RPMI7951 (cell line): ENCODE measurements at regions not wholly inside any gene's neighbourhood (a gene's known extent, or its start where the extent isn't known, plus 50 kb on each side); places are given as distances from the start of the nearest gene placed in this dataset.
"Not testable (repeated sequence)": the region's sequence is repeated elsewhere in the genome, so short reads cannot be mapped to it uniquely, and the experiment has no call there.

Source experiments
- DNase-seq: peaks from one replicate; pipeline ENCODE4 v3.0.0-alpha.2; 2012; ENCODE audit warnings: low read depth

DNA sequence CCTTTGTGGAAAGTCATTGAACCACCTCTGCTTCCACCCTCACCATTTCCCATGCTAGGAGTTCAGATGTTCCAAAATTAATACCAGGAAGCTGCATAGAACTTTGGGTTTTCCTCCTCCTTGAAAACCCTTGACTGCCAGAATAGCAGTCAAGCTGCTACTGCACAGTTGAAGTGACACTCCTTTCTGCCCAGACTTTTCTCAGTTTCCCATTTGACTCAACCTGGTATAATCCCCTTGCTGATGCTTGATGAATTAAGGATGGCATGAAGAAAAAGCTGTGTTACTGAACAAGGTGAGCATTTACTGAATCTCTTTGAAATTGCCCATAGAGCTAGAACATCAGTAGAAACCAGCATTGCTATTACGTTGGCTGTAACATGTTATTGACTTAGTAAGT is 286.0 kb downstream of the EDEM1 start:
- DNase-seq = no peak

DNA sequence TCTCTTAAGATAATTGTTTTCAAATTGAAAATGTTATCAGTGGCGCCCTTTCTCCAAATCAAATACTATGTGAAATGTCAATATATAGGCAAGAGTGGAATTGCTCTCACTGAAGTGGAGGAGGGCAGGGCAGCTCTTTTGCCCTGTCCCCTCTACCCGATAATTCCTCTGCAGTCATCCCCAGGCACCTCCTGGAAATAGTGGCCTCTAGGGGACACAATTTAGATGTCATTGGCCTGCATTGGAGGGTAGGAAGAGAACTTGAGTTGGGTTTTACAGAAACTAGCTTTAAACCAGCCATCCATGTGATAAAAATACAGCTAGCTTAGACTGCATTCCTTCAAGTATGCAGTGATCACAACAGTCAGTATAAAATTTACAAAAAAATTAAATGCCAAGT is 288.9 kb downstream of the EDEM1 start:
- no peak for DNase-seq

GRCh38 chr3:5479229-5479799 is 291.8 kb downstream of the EDEM1 start:
- DNase-seq = no peak

DNA sequence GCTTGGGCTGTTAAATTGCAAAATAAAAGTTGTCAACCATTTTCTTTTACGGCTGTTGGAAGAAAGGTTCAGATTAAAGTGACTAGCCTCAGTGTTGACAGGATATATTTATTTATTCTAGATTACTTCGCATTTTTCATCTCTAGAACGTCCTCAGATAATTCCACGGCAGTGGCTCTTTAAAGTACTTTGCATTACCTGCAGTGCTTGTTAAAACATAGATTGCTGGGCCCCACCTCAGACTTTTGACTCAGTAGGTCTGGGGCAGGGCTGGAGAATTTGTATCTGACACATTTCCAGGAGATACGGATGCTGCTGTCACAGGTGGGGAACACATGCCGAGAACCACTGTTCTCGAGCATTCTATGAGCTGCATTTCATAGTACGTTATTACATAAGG is 292.7 kb downstream of the EDEM1 start:
- DNase-seq = no peak

DNA sequence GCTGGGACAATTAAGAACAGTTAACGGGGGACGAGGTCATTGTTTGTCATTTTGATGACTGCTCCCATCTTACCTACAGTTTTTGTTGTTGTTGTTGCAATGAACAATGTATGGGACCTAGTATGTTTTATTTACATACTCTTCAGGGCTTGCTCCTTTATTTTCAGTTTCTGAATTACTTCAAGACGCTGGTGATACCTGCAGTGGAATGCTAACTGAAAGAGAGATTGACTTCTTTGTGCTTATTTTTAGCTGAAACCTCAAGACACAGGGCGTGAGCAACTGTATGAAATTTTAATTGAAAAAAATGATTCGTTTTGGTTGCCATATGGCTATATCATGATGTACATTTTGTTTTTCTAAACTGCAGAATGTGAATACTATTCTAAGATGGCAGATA is 297.9 kb downstream of the EDEM1 start:
- no peak for DNase-seq

GRCh38 chr3:5488771-5489170 is 301.3 kb downstream of the EDEM1 start:
- no peak for DNase-seq

DNA sequence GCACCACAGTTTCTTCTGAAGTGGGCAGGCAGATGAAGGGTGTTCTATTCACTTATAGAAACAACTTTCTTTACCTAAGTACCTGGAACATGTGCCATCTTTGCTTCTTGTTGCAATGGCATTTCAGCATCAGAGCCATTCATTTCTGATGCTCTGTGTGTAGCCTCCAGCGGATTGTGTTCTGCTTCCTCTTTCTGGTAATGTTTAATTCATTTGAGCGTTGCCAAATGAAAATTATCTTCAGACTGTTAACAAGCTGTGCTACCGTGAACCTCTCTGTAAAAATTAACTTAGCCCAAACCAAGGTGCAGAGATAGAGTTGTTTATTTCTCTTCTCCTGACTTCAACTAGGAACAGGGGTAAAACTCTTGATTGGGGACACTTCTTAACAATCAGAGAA is 302.0 kb downstream of the EDEM1 start:
- no peak for DNase-seq

- DNase-seq = no peak
Measured at GRCh38 chr3:5494905-5495519, 307.5 kb downstream of the EDEM1 start.

DNA sequence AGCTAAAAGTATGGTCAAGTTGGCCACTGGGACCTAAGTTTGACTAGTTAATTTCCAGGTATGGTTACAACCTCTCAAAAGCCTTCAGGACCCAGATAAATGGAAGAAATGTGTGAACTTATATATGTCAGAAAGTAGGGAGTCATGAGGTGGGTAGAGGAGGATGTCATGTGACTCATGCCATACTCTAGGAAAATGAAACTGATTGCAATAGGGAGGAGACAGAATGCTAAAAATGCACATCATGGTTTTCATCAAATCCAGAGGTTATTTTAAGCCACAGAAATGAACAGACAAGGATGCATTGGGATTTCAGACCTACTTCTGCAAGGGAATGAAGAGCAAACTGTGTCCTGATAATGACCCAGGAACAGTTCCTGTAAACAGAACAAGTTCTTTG is 310.0 kb downstream of the EDEM1 start:
- DNase-seq = no peak

DNA sequence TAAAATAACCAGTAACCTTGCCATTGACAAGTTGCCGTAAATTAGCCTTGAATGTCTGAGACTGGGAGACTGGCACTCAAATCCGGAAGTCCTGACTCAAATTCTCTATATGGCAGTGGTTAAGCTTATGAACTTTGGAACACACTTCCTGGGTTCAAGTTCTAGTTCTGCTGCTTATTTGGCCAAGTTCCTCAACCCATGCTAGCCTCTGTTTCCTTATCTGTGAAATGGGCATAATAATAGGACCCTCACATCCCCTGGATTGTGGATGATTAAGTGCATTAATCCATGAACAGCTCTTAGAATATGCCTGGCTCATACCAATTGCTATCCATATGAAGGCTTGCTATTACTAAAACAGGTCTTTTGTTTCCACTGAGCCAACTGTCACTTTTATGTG is 311.5 kb downstream of the EDEM1 start:
- DNase-seq = no peak

- no peak for DNase-seq
Measured at GRCh38 chr3:5499404-5499803, 311.9 kb downstream of the EDEM1 start.

DNA sequence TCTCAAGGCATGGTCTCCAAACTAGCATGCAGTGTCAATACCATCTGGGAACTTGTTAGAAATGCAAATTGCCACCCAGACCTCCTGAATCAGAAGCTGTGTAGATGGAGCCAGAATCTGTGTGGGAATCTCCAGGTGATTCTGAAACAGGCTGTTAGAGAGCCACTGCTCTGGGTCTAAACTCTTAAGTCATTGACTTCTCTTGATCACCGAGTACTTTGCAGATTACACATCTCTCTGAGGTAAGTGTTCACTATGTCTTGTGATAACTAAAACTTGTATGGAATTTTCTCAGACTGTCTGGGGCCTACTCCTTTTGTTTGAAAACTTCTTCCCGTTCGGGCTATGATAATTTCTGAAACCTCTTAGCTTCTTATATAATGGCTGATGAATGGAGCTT is 315.6 kb downstream of the EDEM1 start:
- DNase-seq = no peak

- no peak for DNase-seq
Measured at GRCh38 chr3:5504135-5504534, 316.6 kb downstream of the EDEM1 start.

DNA sequence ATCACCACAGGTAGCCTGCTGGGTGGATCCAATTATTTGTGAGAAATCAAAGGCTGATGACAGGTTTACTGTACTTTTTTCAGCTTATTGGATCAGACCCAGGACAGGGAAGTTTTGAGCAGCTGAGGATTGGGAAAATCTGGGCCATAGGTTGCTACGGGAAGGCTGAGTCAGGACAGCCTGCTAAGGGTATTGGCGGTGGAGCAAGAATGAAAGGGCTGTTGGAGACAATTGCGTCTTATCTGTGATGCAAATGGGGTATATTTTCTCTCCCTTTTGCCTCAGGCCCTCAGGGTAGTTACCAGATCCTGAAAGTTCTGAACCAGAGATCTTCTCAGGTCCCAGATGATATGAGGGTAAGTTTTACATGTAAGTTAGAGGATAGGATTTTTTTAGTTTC is 317.7 kb downstream of the EDEM1 start:
- no peak for DNase-seq

DNA sequence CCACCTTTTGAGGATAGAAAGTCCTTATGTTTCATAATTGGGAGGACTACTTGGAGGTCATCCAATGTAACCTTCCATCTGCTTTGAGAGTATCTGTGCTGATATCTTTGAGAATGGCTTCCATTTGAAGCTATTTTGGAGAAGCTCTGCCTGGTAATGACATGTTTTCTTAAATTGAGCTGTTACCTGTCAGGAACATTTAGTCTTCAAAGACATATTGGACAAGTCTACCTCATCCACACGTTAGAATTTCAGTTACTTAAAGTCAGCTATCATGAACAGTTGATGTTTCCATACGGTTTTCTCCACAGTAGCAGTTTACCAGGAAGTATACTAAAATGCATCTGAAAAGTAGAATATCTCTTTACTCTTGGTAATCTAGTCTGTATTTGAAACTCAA is 318.5 kb downstream of the EDEM1 start:
- DNase-seq = no peak

DNA sequence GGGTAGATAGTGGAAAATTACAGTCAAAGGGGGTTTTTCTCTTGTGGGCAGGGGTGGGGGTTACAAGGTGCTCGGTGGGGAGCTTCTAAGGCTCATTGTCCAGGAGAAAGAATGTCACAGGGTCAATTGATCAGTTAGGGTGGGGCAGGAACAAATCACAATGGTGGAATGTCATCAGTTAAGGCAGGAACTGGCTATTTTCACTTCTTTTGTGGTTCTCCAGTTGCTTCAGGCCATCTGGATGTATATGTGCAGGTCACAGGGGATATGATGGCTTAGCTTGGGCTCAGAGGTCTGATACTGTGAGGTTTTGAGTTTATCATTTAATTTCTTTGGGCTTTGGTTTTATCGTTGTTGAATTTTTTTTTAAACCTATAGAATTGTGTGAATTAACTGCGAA is 321.4 kb downstream of the EDEM1 start:
- DNase-seq = not testable (repeated sequence)

DNA sequence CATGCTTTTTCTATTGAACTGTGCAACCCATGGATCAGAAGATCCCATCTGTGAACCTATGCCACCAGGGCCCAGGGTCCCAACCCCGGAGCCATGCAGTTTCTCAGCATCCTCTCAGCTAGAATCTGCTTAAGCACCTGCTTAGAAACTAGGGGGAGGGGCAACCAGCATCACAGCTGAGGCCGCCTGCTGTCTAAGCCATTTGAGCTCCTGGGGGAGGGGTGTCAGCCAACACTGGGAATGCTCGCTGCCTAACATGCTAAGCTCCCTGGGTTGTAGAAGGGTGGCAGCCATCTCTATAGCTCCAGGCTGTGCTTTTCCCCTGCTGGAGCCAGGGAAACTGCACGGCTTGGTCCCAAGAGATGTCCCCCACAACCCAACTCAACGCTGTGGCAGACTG is 322.8 kb downstream of the EDEM1 start:
- no peak for DNase-seq

- no peak for DNase-seq
Measured at GRCh38 chr3:5517921-5518320, 330.4 kb downstream of the EDEM1 start.

DNA sequence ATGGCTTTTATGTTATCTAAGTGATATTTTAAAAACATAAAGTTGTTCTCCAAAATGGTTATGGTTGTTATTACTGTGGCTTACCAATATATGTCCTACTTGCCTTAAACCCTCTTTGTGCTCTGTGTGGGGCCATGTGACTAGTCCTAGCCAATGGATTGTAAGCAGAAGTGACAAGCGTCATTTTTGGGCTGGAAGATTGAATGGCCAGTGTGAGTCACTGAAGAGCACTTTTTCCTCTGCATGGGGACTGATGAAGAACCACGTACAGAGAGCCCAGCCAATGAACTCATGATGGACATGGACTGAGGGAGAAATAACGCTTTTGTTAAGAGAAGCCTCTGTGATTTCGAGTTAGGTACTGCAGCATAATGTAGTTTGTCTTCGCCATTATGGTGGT is 332.7 kb downstream of the EDEM1 start:
- DNase-seq = no peak

- DNase-seq = no peak
Measured at GRCh38 chr3:5523125-5523524, 335.6 kb downstream of the EDEM1 start.

- no peak for DNase-seq
Measured at GRCh38 chr3:5531039-5531438, 343.5 kb downstream of the EDEM1 start.

DNA sequence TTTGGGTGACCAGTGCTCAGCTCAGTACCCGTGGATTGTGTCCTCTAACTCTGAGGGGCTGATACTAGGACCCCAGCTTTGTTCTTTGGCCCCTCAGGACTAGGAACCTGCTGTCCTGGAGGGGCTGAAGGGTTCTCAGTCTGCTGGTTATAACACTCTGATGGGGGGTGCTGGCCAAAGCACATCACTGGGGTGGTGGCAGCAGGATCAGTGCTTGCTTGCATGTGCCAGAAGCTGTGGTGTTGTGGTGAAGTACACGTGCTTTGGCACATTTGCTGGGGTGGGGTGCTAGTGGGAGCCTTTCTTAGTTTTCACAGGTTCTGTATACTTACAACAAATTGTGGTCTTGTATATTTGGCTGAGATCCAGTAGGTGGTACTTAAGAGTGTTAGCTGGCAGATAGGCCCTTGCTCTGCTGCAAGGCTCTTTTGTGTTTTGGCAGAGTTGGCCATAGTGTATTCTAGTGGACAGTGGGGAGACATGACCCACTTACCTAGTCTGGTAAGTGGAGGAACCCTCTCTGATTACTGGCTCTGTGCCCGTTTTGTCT is 344.3 kb downstream of the EDEM1 start:
- no peak for DNase-seq

DNA sequence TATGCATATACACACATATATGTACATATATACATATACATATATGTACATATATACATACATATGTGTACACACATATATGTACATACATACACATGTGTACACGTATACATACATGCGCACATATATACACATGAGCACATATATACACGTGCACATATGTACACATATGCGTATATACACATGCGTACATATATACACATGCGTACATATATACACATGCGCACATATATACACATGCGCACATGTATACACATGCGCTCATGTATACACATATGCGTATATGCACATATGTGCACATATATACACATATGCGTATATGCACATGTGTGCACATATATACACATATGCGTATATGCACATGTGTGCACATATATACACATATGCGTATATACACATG is 353.0 kb downstream of the EDEM1 start:
- DNase-seq = no peak

DNA sequence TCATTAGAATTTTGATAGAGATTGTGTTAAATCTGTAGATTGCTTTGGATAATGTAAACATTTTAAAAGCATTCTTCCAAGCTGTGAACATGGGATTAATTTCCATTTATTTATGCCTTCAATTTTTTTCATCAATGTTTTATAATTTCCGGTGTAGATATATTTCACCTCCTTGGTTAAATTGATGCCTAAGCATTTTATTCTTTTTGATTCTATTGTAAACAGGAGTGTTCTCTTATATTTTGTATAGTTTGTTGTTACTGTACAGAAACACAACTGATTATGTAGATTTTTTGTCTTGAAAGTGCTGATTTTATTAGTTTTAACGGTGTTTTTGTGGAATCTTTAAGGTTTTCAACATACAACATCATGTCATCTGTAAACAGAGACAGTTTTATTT is 355.0 kb downstream of the EDEM1 start:
- DNase-seq = no peak
